Astrocyte (in vitro differentiated cells and primary cell): ENCODE measurements at regions not wholly inside any gene's neighbourhood (a gene's known extent, or its start where the extent isn't known, plus 50 kb on each side); places are given as distances from the start of the nearest gene placed in this dataset.

Experiments used
- DNase-seq: peaks from one replicate; pipeline ENCODE4 v3.0.0-alpha.2; 2010; ENCODE audit warnings: low read depth
- FAIRE-seq: peaks from 2 replicates; lab custom pipeline; 2011; peaks lifted over from hg19 to GRCh38; lab: Jason Lieb, UNC
- H2AFZ ChIP-seq: 2 replicates; pipeline ENCODE4 v1.6.0; 2012; ENCODE audit warnings: low read depth, low read length, inconsistent platforms
- H3K27ac ChIP-seq: 2 replicates; pipeline ENCODE4 v1.5.1; 2011; ENCODE audit warnings: low read depth, low read length, inconsistent platforms
- H3K27me3 ChIP-seq: 2 replicates; pipeline ENCODE4 v1.6.0; 2011; ENCODE audit warnings: low read length, inconsistent platforms; ENCODE audit not compliant: insufficient read depth
- H3K36me3 ChIP-seq: 2 replicates; pipeline ENCODE4 v1.5.1; 2011; ENCODE audit warnings: low read length, inconsistent platforms; ENCODE audit not compliant: insufficient read depth
- H3K4me1 ChIP-seq: 2 replicates; pipeline ENCODE4 v1.5.1; 2011; ENCODE audit warnings: low read length, inconsistent platforms; ENCODE audit not compliant: insufficient read depth
- H3K4me2 ChIP-seq: 2 replicates; pipeline ENCODE4 v1.6.0; 2012; ENCODE audit warnings: low read length, inconsistent platforms
- H3K4me3 ChIP-seq: 2 replicates; pipeline ENCODE4 v1.5.1; 2011; ENCODE audit warnings: low read depth, mild to moderate bottlenecking, low read length, inconsistent platforms; ENCODE audit not compliant: insufficient read depth
- H3K79me2 ChIP-seq: 2 replicates; pipeline ENCODE4 v1.6.0; 2012; ENCODE audit warnings: mild to moderate bottlenecking, low read length, inconsistent platforms; ENCODE audit not compliant: insufficient read depth
- H3K9ac ChIP-seq: 2 replicates; pipeline ENCODE4 v1.6.0; 2012; ENCODE audit warnings: mild to moderate bottlenecking, low read length, inconsistent platforms
- H3K9me3 ChIP-seq: 2 replicates; pipeline ENCODE4 v1.5.1; 2012; ENCODE audit warnings: low read depth, mild to moderate bottlenecking, low read length, inconsistent platforms; ENCODE audit not compliant: insufficient read depth
- H4K20me1 ChIP-seq: 2 replicates; pipeline ENCODE4 v1.6.0; 2012; ENCODE audit warnings: low read length, inconsistent platforms; ENCODE audit not compliant: insufficient read depth
- H3K27ac Mint-ChIP-seq: one replicate; pipeline ENCODE4 v1.8.0; 2021; ENCODE audit warnings: mild to moderate bottlenecking, mixed read lengths; ENCODE audit not compliant: unreplicated experiment
- H3K27me3 Mint-ChIP-seq: one replicate; pipeline ENCODE4 v1.8.0; 2021; ENCODE audit warnings: low read depth, mixed read lengths; ENCODE audit not compliant: unreplicated experiment
- H3K36me3 Mint-ChIP-seq: one replicate; pipeline ENCODE4 v1.8.0; 2021; ENCODE audit warnings: low read depth, mixed read lengths; ENCODE audit not compliant: unreplicated experiment
- H3K4me1 Mint-ChIP-seq: one replicate; pipeline ENCODE4 v1.8.0; 2021; ENCODE audit warnings: low read depth, mixed read lengths; ENCODE audit not compliant: unreplicated experiment
- H3K4me3 Mint-ChIP-seq: one replicate; pipeline ENCODE4 v1.8.0; 2021; ENCODE audit warnings: mild to moderate bottlenecking, moderate library complexity, mixed read lengths; ENCODE audit not compliant: unreplicated experiment
- H3K9me3 Mint-ChIP-seq: one replicate; pipeline ENCODE4 v1.8.0; 2021; ENCODE audit warnings: mild to moderate bottlenecking, mixed read lengths; ENCODE audit not compliant: unreplicated experiment
- CTCF ChIP-seq: IDR thresholded peaks from 2 replicates; pipeline ENCODE4 v1.5.1; 2011; ENCODE audit warnings: low read depth, mild to moderate bottlenecking, inconsistent platforms, low read length, moderate library complexity; ENCODE audit not compliant: insufficient read depth
- EZH2 ChIP-seq: IDR thresholded peaks from 2 replicates; pipeline ENCODE4 v1.6.1; 2012; ENCODE audit warnings: mild to moderate bottlenecking, low read length, inconsistent platforms; ENCODE audit not compliant: insufficient read depth

- Mint-ChIP-seq H3K9me3 (peaks cover 12% of the 10 kb centered on the region), H3K27me3 (no peaks in the 10 kb centered on the region), H3K36me3 (no peaks in the 10 kb centered on the region), H3K4me3 (no peak overlapping the region), H3K4me1 (no peaks in the 10 kb centered on the region), H3K27ac (no peak overlapping the region)
- Histone ChIP-seq H3K9me3 (peaks cover 2% of the 10 kb centered on the region), H3K4me3 (no peak overlapping the region), H2AFZ (no peak overlapping the region), H3K4me1 (no peaks in the 10 kb centered on the region), H3K27me3 (no peaks in the 10 kb centered on the region), H4K20me1 (no peaks in the 10 kb centered on the region), H3K27ac (no peak overlapping the region), H3K9ac (no peak overlapping the region), H3K79me2 (no peaks in the 10 kb centered on the region), H3K4me2 (no peak overlapping the region), H3K36me3 (no peaks in the 10 kb centered on the region)
- no peak for TF ChIP-seq CTCF
- no peak for TF ChIP-seq EZH2
- DNase-seq (no peak), FAIRE-seq (no peak)
Observed at GRCh38 chr1:78408192-78408591, 82.6 kb upstream of the PTGFR start.

- H3K4me1 ChIP-seq: no peaks in the 10 kb centered on the region
- H3K9me3 Mint-ChIP-seq: peaks cover 12% of the 10 kb centered on the region
- peaks cover 2% of the 10 kb centered on the region for H3K9me3 ChIP-seq
- no peaks in the 10 kb centered on the region for H3K36me3 Mint-ChIP-seq
- DNase-seq (no peak), FAIRE-seq (no peak)
- H2AFZ ChIP-seq: no peak overlapping the region
- H4K20me1 ChIP-seq: no peaks in the 10 kb centered on the region
- no peaks in the 10 kb centered on the region for H3K27me3 Mint-ChIP-seq
- no peak overlapping the region for H3K27ac ChIP-seq
- H3K4me3 ChIP-seq: no peak overlapping the region
- no peak overlapping the region for H3K4me2 ChIP-seq
- H3K9ac ChIP-seq: no peak overlapping the region
- H3K79me2 ChIP-seq: no peaks in the 10 kb centered on the region
- no peak for TF ChIP-seq EZH2
- TF ChIP-seq CTCF: no peak
- no peak overlapping the region for H3K27ac Mint-ChIP-seq
- no peaks in the 10 kb centered on the region for H3K36me3 ChIP-seq
- no peaks in the 10 kb centered on the region for H3K27me3 ChIP-seq
- H3K4me1 Mint-ChIP-seq: no peaks in the 10 kb centered on the region
- no peak overlapping the region for H3K4me3 Mint-ChIP-seq
Observed at GRCh38 chr1:78408810-78409209, 82.0 kb upstream of the PTGFR start.

- Mint-ChIP-seq H3K27ac (no peak overlapping the region), H3K4me3 (no peak overlapping the region), H3K36me3 (no peaks in the 10 kb centered on the region), H3K4me1 (no peaks in the 10 kb centered on the region), H3K9me3 (peaks cover 12% of the 10 kb centered on the region), H3K27me3 (no peaks in the 10 kb centered on the region)
- Histone ChIP-seq H3K4me2 (no peak overlapping the region), H3K79me2 (no peaks in the 10 kb centered on the region), H3K9me3 (peaks cover 2% of the 10 kb centered on the region), H3K27me3 (no peaks in the 10 kb centered on the region), H3K27ac (no peak overlapping the region), H3K36me3 (no peaks in the 10 kb centered on the region), H3K4me3 (no peak overlapping the region), H3K9ac (no peak overlapping the region), H3K4me1 (no peaks in the 10 kb centered on the region), H2AFZ (no peak overlapping the region), H4K20me1 (no peaks in the 10 kb centered on the region)
- FAIRE-seq: no peak
- DNase-seq: no peak
- no peak for TF ChIP-seq EZH2
- no peak for TF ChIP-seq CTCF
Observed at GRCh38 chr1:78410643-78411042, 80.1 kb upstream of the PTGFR start.
